ENCODE measurements at regions not wholly inside any gene's neighbourhood (a gene's known extent, or its start where the extent isn't known, plus 50 kb on each side); places are given as distances from the start of the nearest gene placed in this dataset.

- TF ChIP-seq CTCF (IDR thresholded peaks at IDR 0.05; ENCODE audit: low read depth, low read length) (no peak), EZH2phosphoT487 (IDR thresholded peaks at IDR 0.05; ENCODE audit: low read depth) (no peak)
Measured at GRCh38 chr17:5942687-5943086, 127.5 kb upstream of the WSCD1 start.
